NCI-H2107 treated with DMSO at 0.1 percent for 48 hours (cell line): ENCODE measurements at regions not wholly inside any gene's neighbourhood (a gene's known extent, or its start where the extent isn't known, plus 50 kb on each side); places are given as distances from the start of the nearest gene placed in this dataset.
"Not testable (repeated sequence)": the region's sequence is repeated elsewhere in the genome, so short reads cannot be mapped to it uniquely, and the experiment has no call there.

ENCODE experiments used
- DNase-seq: peaks from one replicate; lab custom pipeline; 2025; ENCODE audit not compliant: unreplicated experiment; lab: John Stamatoyannopoulos, UW

DNA sequence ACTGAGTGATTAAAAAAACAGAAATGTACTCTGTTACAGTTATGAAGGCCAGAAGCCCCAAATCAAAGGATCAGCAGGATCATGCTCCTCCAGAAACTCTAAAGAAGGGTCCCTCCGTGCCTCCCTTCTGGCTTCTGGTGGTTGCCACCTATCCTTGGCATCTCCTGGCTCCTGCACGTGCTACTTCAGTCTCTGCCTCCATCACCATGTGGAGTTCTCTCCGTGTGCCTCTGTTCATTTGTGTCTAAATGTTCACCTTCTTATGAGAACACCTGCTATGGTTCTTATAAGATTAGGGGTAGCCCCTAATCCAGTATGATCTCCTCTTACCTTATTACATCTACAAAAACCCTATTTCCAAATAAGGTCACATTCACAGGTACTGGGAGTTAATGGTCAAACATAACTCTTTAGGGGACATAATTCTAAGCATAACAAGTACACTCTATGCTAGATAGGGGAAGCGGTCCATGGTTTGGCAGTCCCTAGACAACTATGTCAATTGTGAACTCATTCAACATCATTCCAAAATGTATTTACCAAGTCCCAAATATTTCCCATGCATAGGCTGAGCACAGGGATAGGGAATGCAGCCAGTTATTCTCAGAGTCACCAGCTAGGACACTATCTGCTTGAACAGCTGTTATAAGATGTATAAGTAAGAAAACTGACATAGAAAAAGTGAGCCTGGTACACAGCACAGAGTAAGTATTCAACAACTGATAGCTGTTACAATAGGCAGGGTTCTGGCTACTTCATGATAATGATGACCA is 295.5 kb upstream of the BOD1L1 start:
- no peak for DNase-seq

GRCh38 chr4:13924900-13925299 is 297.4 kb upstream of the BOD1L1 start:
- DNase-seq, result not testable (repeated sequence)

DNA sequence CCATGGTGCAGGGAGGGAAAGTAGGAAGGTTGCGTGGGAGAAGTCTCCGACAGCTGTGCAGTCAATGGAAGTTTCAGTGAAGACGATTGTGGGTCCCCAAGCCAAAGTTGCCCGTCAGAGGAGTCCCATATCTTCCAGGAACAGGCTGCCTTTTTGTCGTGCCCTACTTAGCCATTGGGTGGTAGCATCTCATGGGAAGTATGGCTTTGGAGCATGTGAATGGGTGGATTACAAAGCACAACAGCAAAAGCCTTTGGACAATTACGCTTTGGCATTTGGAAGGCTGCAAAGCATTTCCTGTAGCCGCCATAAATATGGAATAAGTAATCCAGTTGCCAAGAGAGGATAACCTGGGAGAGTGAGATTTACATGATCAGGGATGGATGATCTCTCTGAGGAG is 300.7 kb upstream of the BOD1L1 start:
- DNase-seq, result no peak

- no peak for DNase-seq
These were observed 302.6 kb upstream of the BOD1L1 start for GRCh38 chr4:13930155-13930554.

- DNase-seq, result no peak
These were observed 305.7 kb upstream of the BOD1L1 start for GRCh38 chr4:13933191-13933590.

DNA sequence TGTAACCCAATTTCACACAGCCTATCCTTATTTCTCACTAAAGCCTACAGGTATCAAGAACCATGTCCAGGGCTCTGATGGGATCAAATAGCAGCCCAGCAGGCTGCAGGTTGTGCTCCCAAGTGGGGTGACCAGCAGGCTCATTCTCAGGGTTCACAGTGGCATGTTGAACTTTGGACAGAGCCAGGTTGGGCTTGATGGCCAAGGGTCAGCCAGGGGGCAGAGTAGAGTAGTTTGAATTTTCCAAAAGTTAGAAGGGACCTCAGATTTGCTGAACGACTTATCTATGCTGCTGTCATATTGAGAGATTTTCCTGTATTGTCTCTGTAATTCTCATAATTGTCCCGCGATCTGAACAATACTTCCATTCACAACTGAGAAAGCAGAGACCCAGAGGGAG is 310.8 kb upstream of the BOD1L1 start:
- no peak for DNase-seq

DNA sequence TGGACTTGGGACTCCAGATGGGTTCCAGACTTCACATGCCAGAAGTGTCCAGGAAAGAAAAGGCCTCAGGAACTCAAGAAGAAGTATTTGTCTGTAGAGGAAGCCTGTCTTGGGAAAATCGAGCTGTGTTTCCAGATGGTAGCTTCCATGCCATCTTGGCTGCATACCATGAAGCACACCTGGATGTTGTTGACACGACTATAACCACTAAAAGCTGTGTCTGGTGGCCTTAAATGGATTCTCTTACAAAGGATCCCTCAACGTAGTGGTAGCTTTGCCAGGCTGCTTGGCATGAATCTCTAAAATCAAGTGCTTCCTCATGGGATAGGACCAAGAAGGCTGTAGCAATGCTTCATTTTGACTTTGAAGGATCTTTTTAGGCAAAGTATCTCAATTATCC is 313.4 kb upstream of the BOD1L1 start:
- DNase-seq, result no peak

GRCh38 chr4:13942977-13943376 is 315.5 kb upstream of the BOD1L1 start:
- no peak for DNase-seq

DNA sequence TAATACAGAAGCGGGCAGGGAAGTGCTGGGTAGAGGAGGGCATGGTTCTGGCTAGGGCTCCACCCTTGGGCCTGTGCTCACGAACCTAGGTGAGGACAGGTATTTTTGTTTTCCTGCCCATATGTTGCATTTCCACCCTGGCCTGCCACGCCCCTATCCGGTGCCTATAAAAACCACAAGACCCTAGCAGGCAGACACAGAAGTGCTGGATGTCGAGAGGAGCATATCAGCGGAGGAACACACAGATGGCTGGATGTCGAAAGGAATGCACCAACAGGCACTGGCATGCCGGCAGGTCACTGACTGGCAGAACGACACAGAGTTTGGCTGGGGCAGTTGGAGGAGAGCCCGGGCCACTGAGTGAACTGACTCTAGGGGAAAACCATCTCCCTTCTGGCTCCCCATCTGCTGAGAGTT is 316.6 kb upstream of the BOD1L1 start:
- DNase-seq, result no peak

- no peak for DNase-seq
These were observed 320.4 kb upstream of the BOD1L1 start for GRCh38 chr4:13947921-13948320.

DNA sequence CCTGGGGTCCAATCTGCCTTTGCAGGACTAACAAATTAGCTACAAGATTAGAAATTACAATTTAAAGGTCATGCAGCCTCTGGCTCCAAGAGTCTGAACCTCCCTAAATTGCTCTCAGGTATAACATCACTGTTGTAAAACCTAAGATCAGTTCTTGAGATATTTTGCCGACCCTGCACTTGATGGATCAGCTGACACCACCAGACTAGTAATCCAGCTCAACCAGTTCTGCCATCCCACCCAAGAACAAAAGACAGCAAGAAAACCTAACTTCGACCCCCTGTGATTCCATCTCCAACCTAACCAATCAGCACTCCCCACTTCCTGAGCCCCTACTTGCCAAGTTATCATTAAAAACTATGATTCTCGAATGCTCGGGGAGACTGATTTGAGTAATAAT is 323.0 kb upstream of the BOD1L1 start:
- DNase-seq, result no peak

- no peak for DNase-seq
These were observed 325.6 kb upstream of the BOD1L1 start for GRCh38 chr4:13953083-13953482.

GRCh38 chr4:13955551-13955950 is 328.0 kb upstream of the BOD1L1 start:
- DNase-seq, result no peak

DNA sequence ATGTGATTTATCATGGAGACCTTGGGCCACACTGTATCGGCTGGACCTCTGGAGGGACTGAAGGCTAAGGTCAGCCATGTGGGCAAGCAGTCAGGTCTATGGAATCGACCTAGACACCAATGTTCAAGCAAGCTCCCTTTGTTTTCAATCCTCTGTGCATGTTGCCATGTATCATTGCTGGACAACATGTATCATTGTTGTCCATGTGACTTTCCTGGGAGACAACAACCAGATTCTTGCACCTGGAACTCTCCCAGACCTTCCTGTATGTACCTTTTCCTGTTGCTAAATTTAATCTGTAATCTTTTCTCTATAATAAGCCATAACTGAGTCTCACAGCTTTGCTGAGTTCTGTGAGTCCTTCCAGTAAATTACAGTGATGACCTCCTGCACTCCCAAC is 329.4 kb upstream of the BOD1L1 start:
- no peak for DNase-seq

- no peak for DNase-seq
These were observed 330.3 kb upstream of the BOD1L1 start for GRCh38 chr4:13957871-13958270.

- DNase-seq, result no peak
These were observed 336.1 kb upstream of the BOD1L1 start for GRCh38 chr4:13963601-13964000.

DNA sequence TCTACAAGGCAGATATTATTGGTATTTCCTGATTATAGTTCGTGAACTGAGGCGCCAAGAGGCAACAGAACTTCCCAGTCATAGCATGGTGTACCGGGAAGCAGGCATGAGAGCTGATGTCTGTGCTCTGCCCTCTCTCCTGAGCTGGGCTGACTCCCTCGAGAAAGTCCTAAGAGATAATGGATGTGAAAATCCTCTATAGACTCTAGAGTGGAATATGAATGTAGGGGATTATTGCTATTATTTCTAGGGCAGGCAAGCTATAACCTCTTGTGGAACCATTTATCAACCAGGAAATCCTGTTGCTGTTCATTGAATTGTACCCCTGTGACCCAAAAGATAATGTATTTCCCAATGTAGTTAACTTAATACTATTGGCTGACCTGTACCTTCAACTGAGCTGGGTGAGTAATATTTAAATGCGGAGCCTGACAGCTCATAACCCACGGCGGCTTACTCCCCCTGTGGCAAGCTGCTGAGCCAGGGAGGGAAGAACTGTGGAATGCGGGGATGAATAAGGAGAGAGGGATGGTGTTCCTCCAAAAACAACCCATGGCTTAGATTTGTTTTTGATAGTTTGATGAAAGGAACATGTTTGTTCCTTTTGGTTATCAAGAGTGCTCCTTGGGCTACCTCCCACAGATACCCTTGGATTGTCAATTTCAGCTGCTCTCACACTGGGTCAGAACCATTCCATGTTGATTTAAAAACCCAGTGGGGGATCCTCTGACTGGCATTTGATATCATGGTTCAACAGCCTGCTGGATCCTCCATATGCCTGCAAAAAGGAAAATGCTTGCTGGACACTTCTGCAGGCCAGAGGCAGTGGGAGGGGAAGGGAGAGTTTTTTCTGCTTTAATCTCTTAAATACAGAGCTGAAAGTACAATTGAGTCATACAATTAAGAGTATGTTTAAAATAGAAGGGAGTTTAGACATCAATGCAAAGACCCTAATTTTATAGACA is 339.0 kb upstream of the BOD1L1 start:
- DNase-seq, result no peak

DNA sequence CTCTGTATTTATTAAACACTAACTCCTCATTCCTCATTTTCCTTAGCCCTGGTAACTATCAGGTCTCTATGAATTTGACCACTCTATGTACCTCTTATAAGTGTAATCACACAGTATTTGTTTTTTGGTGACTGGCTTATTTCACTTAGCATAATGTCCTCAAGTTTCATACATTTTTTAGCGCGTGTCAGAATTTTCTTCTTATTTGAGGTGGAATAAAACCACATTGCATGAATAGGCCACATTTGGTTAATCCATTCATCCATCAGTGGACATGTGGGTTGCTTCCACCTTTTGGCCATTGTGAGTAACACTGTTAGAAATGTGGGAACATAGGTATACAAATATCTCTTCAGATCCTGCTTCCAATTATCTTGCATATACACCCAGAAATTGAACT is 341.2 kb upstream of the BOD1L1 start:
- no peak for DNase-seq

- no peak for DNase-seq
These were observed 342.8 kb upstream of the BOD1L1 start for GRCh38 chr4:13970349-13970748.

DNA sequence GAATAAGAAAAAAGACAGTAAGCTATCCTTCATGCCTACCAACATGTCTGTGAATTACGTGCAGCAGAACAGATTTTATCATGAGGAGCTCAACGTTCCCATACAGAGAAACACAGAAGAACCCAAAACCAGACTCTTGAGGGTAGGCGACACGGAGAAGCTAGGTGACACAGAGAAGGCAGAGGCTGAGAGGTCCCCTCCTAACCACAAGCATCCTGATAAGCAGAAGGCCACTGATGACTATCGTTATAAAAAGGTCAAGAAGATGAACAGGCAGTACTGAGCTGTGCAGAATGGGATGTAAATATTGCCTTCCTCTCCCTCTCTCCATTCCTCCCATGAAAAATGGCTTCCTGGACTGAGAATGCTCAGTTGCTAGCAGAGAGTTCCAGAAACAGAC is 350.2 kb upstream of the BOD1L1 start:
- no peak for DNase-seq

DNA sequence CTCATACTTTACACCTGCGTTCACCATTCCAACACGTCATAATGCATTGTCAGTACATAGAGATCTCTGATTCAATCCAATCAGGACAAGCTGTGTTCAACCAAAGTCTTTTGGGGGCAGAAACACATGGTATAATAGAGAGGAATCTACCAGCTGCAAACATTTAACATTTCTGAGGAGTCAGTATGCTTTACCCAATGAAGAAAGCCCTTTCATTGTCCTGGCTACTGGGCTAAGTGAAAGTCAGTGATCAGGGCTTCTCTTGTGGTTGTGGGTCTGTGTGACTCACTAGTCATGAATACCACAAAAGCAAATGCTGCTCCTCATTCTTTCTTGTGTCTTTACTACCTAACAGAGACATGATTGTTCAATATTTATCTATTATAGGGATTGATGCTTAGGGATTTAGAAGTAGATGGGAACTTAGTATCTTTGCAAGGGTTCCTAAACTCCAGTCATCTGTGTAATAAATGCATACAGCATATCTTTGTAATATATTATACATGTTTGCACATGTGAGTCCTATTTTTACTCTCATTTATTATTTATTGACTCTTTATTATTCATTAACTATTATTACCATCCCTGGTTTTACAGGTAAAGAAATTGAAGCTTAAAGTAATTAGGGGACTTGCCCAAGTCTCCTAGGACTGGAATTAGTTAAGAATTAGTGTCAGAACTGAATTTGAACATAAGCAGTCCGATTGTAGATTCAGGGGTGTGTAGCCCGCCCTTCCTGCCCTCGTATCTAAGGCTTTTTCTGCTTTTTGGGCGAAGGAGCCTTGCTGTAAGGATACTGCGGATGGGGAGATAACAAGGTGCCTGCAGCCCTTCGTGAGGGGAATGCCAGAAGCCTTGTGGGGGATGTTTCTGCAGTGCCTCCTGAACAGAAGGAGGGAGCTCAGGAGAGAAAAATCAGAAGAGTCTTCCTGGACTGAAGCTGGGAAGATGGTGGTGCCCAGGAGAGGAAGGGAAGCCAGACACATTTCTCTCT is 353.1 kb upstream of the BOD1L1 start:
- no peak for DNase-seq
